ENCODE measurements at regions not wholly inside any gene's neighbourhood (a gene's known extent, or its start where the extent isn't known, plus 50 kb on each side); places are given as distances from the start of the nearest gene placed in this dataset.

DNA sequence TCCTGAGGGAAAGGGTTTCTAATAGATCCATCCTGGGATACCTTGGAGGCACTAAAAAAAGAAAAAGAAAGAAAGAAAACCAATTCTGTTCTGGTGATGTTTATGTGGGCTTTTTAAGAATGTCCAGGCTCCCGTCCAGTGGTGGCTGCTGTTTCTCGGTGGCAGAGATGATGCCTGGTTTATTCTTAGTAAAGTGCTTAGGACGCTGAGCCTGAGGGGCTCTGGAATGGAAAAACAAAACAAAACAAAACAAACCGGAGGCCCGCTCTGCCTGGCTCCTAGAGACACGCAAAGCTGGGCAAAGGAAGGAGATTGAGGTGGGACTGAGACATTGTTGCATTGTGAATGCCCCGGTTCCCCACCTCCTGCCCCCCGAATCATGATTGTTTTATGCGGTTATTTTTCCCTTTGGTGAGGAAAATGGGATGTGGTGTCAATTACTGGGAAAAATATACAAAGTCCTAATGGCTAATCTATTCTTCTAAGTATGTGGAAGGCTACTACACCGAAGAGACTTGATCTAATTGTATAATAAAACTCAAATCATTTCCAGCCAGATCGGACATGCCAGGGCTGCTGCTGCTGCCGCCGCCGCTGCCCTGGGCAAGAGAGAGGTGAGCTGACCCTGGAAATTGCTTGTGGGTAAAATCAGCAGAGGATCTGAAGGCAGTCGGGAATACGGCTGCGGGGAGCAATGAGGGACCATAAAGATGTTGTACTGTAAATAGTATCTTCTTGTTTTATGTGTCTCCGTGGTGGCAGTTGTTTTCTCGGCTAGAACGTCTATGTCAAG, 644.9 kb downstream of the CCDC171 start:
- no peak for TF ChIP-seq ARNT (IDR thresholded peaks at IDR 0.05)
- no peak for TF ChIP-seq TARDBP (IDR thresholded peaks at IDR 0.05)
- TF ChIP-seq BHLHE40 (IDR thresholded peaks at IDR 0.05; ENCODE audit: borderline replicate concordance) = no peak
- TF ChIP-seq SP1 (IDR thresholded peaks at IDR 0.05) = no peak
- TF ChIP-seq L3MBTL2 (conservative IDR thresholded peaks at IDR 0.05) = no peak
- TF ChIP-seq FOXK2 (IDR thresholded peaks at IDR 0.05) = no peak
